Motor neuron (in vitro differentiated cells): ENCODE measurements at regions not wholly inside any gene's neighbourhood (a gene's known extent, or its start where the extent isn't known, plus 50 kb on each side); places are given as distances from the start of the nearest gene placed in this dataset.
"Not testable (repeated sequence)": the region's sequence is repeated elsewhere in the genome, so short reads cannot be mapped to it uniquely, and the experiment has no call there.

Source experiments
- ATAC-seq, 8 experiments: fragments of 200-7000 bp; cut with Tn5 transposase; replicated peaks in 6 of 8; 2 replicates each; pipeline ENCODE4 v1.8.0; 2021; ENCODE audit warnings: mild to moderate bottlenecking in 8 of 8, moderate library complexity in 8 of 8
- H3K27ac ChIP-seq, 2 donors: fragments of 250-450 bp; sonication (Bioruptor Pico); 2 replicates each; pipeline ENCODE4 v1.9.0; 2021; ENCODE audit warnings: antibody characterized with exemption in 2 of 2, mild to moderate bottlenecking in 2 of 2, moderate library complexity in 1 of 2
- H3K4me1 ChIP-seq, 2 donors: fragments of 250-450 bp; sonication (Bioruptor Pico); replicated peaks in 1 of 2; 2 replicates each; pipeline ENCODE4 v1.6.1; 2021; ENCODE audit warnings: antibody characterized with exemption in 2 of 2, mild to moderate bottlenecking in 2 of 2, moderate library complexity in 1 of 2
- H3K4me3 ChIP-seq, 5 donors: fragments of 250-450 bp; sonication (Bioruptor Pico); 2 replicates each; pipeline ENCODE4 v1.9.0; 2021; ENCODE audit warnings: antibody characterized with exemption in 5 of 5, mild to moderate bottlenecking in 5 of 5, moderate library complexity in 4 of 5
- WGBS, 10 experiments: fragments of 450-650 bp; shearing (Covaris generic); methylation state at CpG; one replicate each; pipeline ENCODE4 v1.0.0; 2022; 5-methylcytosine and 5-hydroxymethylcytosine counted together
- in situ Hi-C, 9 experiments: fragments of 400-800 bp; cut with MboI; loops; one replicate each; pipeline ENCODE4 v1.15.0; 2021; ENCODE audit warnings: low sequenced_read_pairs in 9 of 9, low pct_unique_long_range_greater_than_20kb in 2 of 9; ENCODE audit not compliant: unreplicated experiment in 9 of 9

GRCh38 chrX:92873359-92874055 is 799.9 kb downstream of the NAP1L3 start:
- in situ Hi-C loops, result not testable (repeated sequence)
- WGBS, 10 experiments, result 40 to 100% (median 49%) methylated on average over 1 to 2 of the region's 3 CpGs; no CpG with 5 or more reads in 6 of the 10 experiments

GRCh38 chrX:92849998-92850397 is 823.4 kb downstream of the NAP1L3 start:
- in situ Hi-C loops, H3K4me3 ChIP-seq, H3K4me1 ChIP-seq, H3K27ac ChIP-seq: not testable (repeated sequence)
- ATAC-seq, result peak in 2 of 8 experiments; percentile 22 to 26
- WGBS, 10 experiments, result 40 to 75% (median 51%) methylated on average over 2 of the region's 3 CpGs; no CpG with 5 or more reads in 7 of the 10 experiments

More at GRCh38 chrX:92873359-92874055, 799.9 kb downstream of the NAP1L3 start:
- H3K4me1 ChIP-seq, ATAC-seq, H3K4me3 ChIP-seq, H3K27ac ChIP-seq: not testable (repeated sequence)

- H3K4me3 ChIP-seq, in situ Hi-C loops, H3K4me1 ChIP-seq, H3K27ac ChIP-seq, ATAC-seq: not testable (repeated sequence)
- WGBS, 10 experiments, result no CpG with 5 or more reads among the region's 2 CpGs
These were observed 829.5 kb downstream of the NAP1L3 start for GRCh38 chrX:92843920-92844319.

GRCh38 chrX:92832750-92833149 is 840.6 kb downstream of the NAP1L3 start:
- ATAC-seq, H3K4me3 ChIP-seq, in situ Hi-C loops, H3K27ac ChIP-seq, H3K4me1 ChIP-seq: not testable (repeated sequence)
- WGBS, 10 experiments, result no CpG with 5 or more reads among the region's 2 CpGs

- 80% methylated on average over 2 to 3 of the region's 6 CpGs; no CpG with 5 or more reads in 8 of the 10 experiments for WGBS, 10 experiments
- H3K4me3 ChIP-seq, in situ Hi-C loops, H3K4me1 ChIP-seq, ATAC-seq, H3K27ac ChIP-seq: not testable (repeated sequence)
These were observed 843.3 kb downstream of the NAP1L3 start for GRCh38 chrX:92830083-92830482.

- in situ Hi-C loops, H3K4me1 ChIP-seq, ATAC-seq, H3K4me3 ChIP-seq, H3K27ac ChIP-seq: not testable (repeated sequence)
- no CpG with 5 or more reads among the region's 30 CpGs for WGBS, 10 experiments
These were observed 851.7 kb downstream of the NAP1L3 start for GRCh38 chrX:92821580-92822152.

- in situ Hi-C loops, H3K4me3 ChIP-seq, H3K27ac ChIP-seq, H3K4me1 ChIP-seq: not testable (repeated sequence)
- WGBS, 10 experiments, result 0 to 60% methylated on average over 1 of the region's 1 CpG; no CpG with 5 or more reads in 8 of the 10 experiments
- ATAC-seq, result peak in 5 of 8 experiments; percentile 21 to 71 (median 41)
These were observed 881.3 kb downstream of the NAP1L3 start for GRCh38 chrX:92792080-92792479.

- ATAC-seq, in situ Hi-C loops, H3K4me3 ChIP-seq, H3K27ac ChIP-seq, H3K4me1 ChIP-seq: not testable (repeated sequence)
These were observed 893.3 kb downstream of the NAP1L3 start for GRCh38 chrX:92780075-92780474.

- no CpG with 5 or more reads among the region's 2 CpGs for WGBS, 10 experiments
- H3K27ac ChIP-seq, in situ Hi-C loops: not testable (repeated sequence)
These were observed 899.4 kb downstream of the NAP1L3 start for GRCh38 chrX:92774016-92774415.

GRCh38 chrX:92760963-92761362 is 912.4 kb downstream of the NAP1L3 start:
- H3K4me3 ChIP-seq, in situ Hi-C loops, H3K4me1 ChIP-seq, H3K27ac ChIP-seq: not testable (repeated sequence)
- WGBS, 10 experiments, result no CpG with 5 or more reads among the region's 2 CpGs
- peak in 3 of 8 experiments; percentile 26 to 71 (median 60) for ATAC-seq

More at GRCh38 chrX:92774016-92774415, 899.4 kb downstream of the NAP1L3 start:
- H3K4me3 ChIP-seq, H3K4me1 ChIP-seq: not testable (repeated sequence)
- peak in 1 of 8 experiments; percentile 14 for ATAC-seq
